SK-N-SH treated with all-trans-retinoic acid at 6 μM for 48 hours (cell line): ENCODE measurements at regions not wholly inside any gene's neighbourhood (a gene's known extent, or its start where the extent isn't known, plus 50 kb on each side); places are given as distances from the start of the nearest gene placed in this dataset.

Experiments used
- ATAC-seq: fragments of 200-7000 bp; cut with Tn5 transposase; 3 replicates; pipeline ENCODE4 v1.9.1; 2020; ENCODE audit warnings: mild to moderate bottlenecking, moderate library complexity
- ARNTL ChIP-seq: fragments of 450-650 bp; formaldehyde crosslinking; IDR thresholded peaks from 2 replicates; pipeline ENCODE4 v1.5.0; 2020; ENCODE audit warnings: low read depth, mild to moderate bottlenecking, moderate library complexity, borderline replicate concordance
- BACH2 ChIP-seq: fragments of 250-450 bp; sonication (Bioruptor Pico); IDR thresholded peaks from 2 replicates; pipeline ENCODE4 v1.9.0; 2021; ENCODE audit warnings: mild to moderate bottlenecking, borderline replicate concordance
- CSDC2 ChIP-seq: fragments of 250-450 bp; sonication (Bioruptor Pico); IDR thresholded peaks from 2 replicates; pipeline ENCODE4 v1.5.0; 2020; ENCODE audit warnings: mild to moderate bottlenecking, moderate library complexity
- CSRNP3 ChIP-seq: fragments of 250-450 bp; sonication (Bioruptor Pico); IDR thresholded peaks from 2 replicates; pipeline ENCODE4 v1.5.1; 2021; ENCODE audit warnings: mild to moderate bottlenecking, moderate library complexity
- ESRRG ChIP-seq: fragments of 250-450 bp; sonication (Bioruptor Pico); IDR thresholded peaks from 2 replicates; pipeline ENCODE4 v1.6.1; 2021; ENCODE audit warnings: mild to moderate bottlenecking
- GLIS3 ChIP-seq: fragments of 250-450 bp; sonication (Bioruptor Pico); IDR thresholded peaks from 2 replicates; pipeline ENCODE4 v1.5.0; 2020; ENCODE audit warnings: mild to moderate bottlenecking, moderate library complexity
- ISL1 ChIP-seq: fragments of 250-450 bp; sonication (Bioruptor Pico); IDR thresholded peaks from 2 replicates; pipeline ENCODE4 v2.1.2; 2022; ENCODE audit warnings: mild to moderate bottlenecking, moderate library complexity
- OSR1 ChIP-seq: fragments of 250-450 bp; sonication (Bioruptor Pico); IDR thresholded peaks from 2 replicates; pipeline ENCODE4 v1.8.0; 2022; ENCODE audit warnings: moderate library complexity, mild to moderate bottlenecking, inconsistent platforms
- PATZ1 ChIP-seq: fragments of 250-450 bp; sonication (Bioruptor Pico); IDR thresholded peaks from 2 replicates; pipeline ENCODE4 v1.8.0; 2020; ENCODE audit warnings: mild to moderate bottlenecking, moderate library complexity, borderline replicate concordance
- PPARA ChIP-seq: fragments of 250-450 bp; sonication (Bioruptor Pico); IDR thresholded peaks from 2 replicates; pipeline ENCODE4 v1.5.0; 2020; ENCODE audit warnings: mild to moderate bottlenecking, borderline replicate concordance
- RARB ChIP-seq: fragments of 250-450 bp; sonication (Bioruptor Pico); IDR thresholded peaks from 2 replicates; pipeline ENCODE4 v1.8.0; 2021; ENCODE audit warnings: mild to moderate bottlenecking, moderate library complexity
- SNAI2 ChIP-seq: fragments of 250-450 bp; sonication (Bioruptor Pico); IDR thresholded peaks from 2 replicates; pipeline ENCODE4 v1.5.0; 2020; ENCODE audit warnings: mild to moderate bottlenecking, moderate library complexity
- TCF4 ChIP-seq: fragments of 250-450 bp; sonication (Bioruptor Pico); IDR thresholded peaks from 2 replicates; pipeline ENCODE4 v1.8.0; 2021; ENCODE audit warnings: mild to moderate bottlenecking, moderate library complexity, borderline replicate concordance
- TOX ChIP-seq: fragments of 250-450 bp; sonication (Bioruptor Pico); IDR thresholded peaks from 2 replicates; pipeline ENCODE4 v1.8.0; 2021; ENCODE audit warnings: mild to moderate bottlenecking, moderate library complexity, borderline replicate concordance
- ZC3H10 ChIP-seq: fragments of 250-450 bp; sonication (Bioruptor Pico); IDR thresholded peaks from 2 replicates; pipeline ENCODE4 v1.5.1; 2021; ENCODE audit warnings: mild to moderate bottlenecking, moderate library complexity
- ZFP3 ChIP-seq: fragments of 250-450 bp; sonication (Bioruptor Pico); IDR thresholded peaks from 2 replicates; pipeline ENCODE4 v1.5.0; 2020; ENCODE audit warnings: mild to moderate bottlenecking, moderate library complexity
- ZFP30 ChIP-seq: fragments of 450-650 bp; formaldehyde crosslinking; IDR thresholded peaks from 2 replicates; pipeline ENCODE4 v1.5.0; 2022; ENCODE audit warnings: mild to moderate bottlenecking, moderate library complexity
- ZNF565 ChIP-seq: fragments of 450-650 bp; formaldehyde crosslinking; conservative IDR thresholded peaks from 2 replicates; pipeline ENCODE4 v1.5.0; 2020; ENCODE audit warnings: low read depth, mild to moderate bottlenecking, moderate library complexity
- ZNF70 ChIP-seq: fragments of 450-650 bp; formaldehyde crosslinking; IDR thresholded peaks from 2 replicates; pipeline ENCODE4 v1.5.0; 2020; ENCODE audit warnings: mild to moderate bottlenecking, moderate library complexity
- ZNF8 ChIP-seq: fragments of 450-650 bp; formaldehyde crosslinking; IDR thresholded peaks from 2 replicates; pipeline ENCODE4 v1.5.0; 2020; ENCODE audit warnings: mild to moderate bottlenecking, moderate library complexity
- TF ChIP-seq, protein P1 (sequence below): fragments of 250-450 bp; sonication (Bioruptor Pico); IDR thresholded peaks from 2 replicates; pipeline ENCODE4 v1.8.0; 2021; ENCODE audit warnings: low read depth, mild to moderate bottlenecking, moderate library complexity, borderline replicate concordance
- TF ChIP-seq, protein P2 (sequence below): fragments of 250-450 bp; sonication (Bioruptor Pico); IDR thresholded peaks from 2 replicates; pipeline ENCODE4 v1.5.0; 2020; ENCODE audit warnings: mild to moderate bottlenecking, moderate library complexity
- TF ChIP-seq, protein P3 (sequence below): fragments of 250-450 bp; sonication (Bioruptor Pico); IDR thresholded peaks from 2 replicates; pipeline ENCODE4 v1.5.1; 2020; ENCODE audit warnings: low read depth, mild to moderate bottlenecking, moderate library complexity

DNA sequence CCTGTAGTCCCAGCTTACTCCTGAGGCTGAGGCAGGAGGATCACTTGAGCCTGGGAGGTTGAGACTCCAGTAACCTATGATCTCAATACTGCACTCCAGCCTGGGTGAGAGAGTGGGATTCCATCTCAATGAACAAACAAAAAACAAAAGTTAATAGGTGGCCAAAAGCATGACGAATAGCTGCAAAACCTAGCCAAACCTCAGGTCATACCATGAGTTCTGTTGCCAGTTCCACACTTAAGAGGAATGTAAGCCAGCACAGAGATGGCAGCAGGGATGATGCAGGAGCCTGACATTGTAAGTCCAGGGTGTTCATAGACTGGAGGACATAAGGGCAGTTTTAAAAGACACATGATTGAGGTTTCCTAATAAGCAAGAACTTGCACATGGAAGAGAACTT is 55.3 kb upstream of the RMDN2 start:
- no peak for TF ChIP-seq PPARA
- TF ChIP-seq ISL1 (CRISPR knock-in tag): peak; percentile 40; the same call in 1 of the 2 replicates
- TF ChIP-seq ZFP3 (CRISPR knock-in tag): no peak
- no peak for TF ChIP-seq ZC3H10 (CRISPR knock-in tag)
- TF ChIP-seq GLIS3 (CRISPR knock-in tag): no peak
- TF ChIP-seq, protein P1, sequence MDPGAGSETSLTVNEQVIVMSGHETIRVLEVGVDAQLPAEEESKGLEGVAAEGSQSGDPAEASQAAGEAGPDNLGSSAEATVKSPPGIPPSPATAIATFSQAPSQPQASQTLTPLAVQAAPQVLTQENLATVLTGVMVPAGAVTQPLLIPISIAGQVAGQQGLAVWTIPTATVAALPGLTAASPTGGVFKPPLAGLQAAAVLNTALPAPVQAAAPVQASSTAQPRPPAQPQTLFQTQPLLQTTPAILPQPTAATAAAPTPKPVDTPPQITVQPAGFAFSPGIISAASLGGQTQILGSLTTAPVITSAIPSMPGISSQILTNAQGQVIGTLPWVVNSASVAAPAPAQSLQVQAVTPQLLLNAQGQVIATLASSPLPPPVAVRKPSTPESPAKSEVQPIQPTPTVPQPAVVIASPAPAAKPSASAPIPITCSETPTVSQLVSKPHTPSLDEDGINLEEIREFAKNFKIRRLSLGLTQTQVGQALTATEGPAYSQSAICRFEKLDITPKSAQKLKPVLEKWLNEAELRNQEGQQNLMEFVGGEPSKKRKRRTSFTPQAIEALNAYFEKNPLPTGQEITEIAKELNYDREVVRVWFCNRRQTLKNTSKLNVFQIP (CRISPR knock-in tag): no peak
- TF ChIP-seq ESRRG (CRISPR knock-in tag): no peak
- TF ChIP-seq, protein P2, sequence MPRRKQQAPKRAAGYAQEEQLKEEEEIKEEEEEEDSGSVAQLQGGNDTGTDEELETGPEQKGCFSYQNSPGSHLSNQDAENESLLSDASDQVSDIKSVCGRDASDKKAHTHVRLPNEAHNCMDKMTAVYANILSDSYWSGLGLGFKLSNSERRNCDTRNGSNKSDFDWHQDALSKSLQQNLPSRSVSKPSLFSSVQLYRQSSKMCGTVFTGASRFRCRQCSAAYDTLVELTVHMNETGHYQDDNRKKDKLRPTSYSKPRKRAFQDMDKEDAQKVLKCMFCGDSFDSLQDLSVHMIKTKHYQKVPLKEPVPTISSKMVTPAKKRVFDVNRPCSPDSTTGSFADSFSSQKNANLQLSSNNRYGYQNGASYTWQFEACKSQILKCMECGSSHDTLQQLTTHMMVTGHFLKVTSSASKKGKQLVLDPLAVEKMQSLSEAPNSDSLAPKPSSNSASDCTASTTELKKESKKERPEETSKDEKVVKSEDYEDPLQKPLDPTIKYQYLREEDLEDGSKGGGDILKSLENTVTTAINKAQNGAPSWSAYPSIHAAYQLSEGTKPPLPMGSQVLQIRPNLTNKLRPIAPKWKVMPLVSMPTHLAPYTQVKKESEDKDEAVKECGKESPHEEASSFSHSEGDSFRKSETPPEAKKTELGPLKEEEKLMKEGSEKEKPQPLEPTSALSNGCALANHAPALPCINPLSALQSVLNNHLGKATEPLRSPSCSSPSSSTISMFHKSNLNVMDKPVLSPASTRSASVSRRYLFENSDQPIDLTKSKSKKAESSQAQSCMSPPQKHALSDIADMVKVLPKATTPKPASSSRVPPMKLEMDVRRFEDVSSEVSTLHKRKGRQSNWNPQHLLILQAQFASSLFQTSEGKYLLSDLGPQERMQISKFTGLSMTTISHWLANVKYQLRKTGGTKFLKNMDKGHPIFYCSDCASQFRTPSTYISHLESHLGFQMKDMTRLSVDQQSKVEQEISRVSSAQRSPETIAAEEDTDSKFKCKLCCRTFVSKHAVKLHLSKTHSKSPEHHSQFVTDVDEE: no peak
- peak; percentile 14; the same call in 2 of the 3 replicates for ATAC-seq

DNA sequence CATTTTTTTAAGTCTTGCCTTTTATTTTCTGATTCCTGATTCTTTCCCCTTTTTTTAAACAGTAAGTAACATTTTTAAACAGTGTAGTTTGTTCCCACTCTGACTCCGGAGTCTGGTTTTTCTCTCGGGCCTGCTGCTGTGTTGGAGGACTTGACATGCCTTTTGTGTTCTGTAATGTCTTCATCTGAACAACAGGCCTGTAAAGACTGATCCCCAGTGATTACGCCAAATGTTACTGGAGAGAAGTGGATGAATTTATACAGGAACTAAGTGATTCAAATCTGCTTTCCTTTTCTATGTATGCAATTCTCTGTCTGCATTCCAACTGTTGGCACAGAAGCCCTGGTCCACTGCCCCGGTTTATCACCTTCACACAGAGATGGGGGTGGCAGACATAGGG is 54.3 kb upstream of the RMDN2 start:
- ATAC-seq: peak; percentile 85
- TF ChIP-seq SNAI2: peak; percentile 94
- TF ChIP-seq ESRRG (CRISPR knock-in tag): no peak; the same call in 1 of the 2 replicates
- peak; percentile 46; the same call in 1 of the 2 replicates for TF ChIP-seq ZNF70 (CRISPR knock-in tag)
- TF ChIP-seq ISL1 (CRISPR knock-in tag): peak; percentile 85
- TF ChIP-seq PPARA: no peak
- no peak for TF ChIP-seq TOX
- TF ChIP-seq GLIS3 (CRISPR knock-in tag): peak; percentile 73; the same call in 1 of the 2 replicates
- TF ChIP-seq ZFP3 (CRISPR knock-in tag): peak; percentile 68; the same call in 1 of the 2 replicates
- 0 out of 2 replicates have a peak, but pooled peaks have one; percentile 10 for TF ChIP-seq ZFP30 (CRISPR knock-in tag)
- no peak for TF ChIP-seq BACH2
- no peak for TF ChIP-seq OSR1 (CRISPR knock-in tag)
- TF ChIP-seq, protein P2: peak; percentile 91
- TF ChIP-seq ZC3H10 (CRISPR knock-in tag): no peak
- TF ChIP-seq CSDC2: peak; percentile 73; the same call in 1 of the 2 replicates
- TF ChIP-seq ARNTL (CRISPR knock-in tag): no peak
- no peak for TF ChIP-seq CSRNP3 (CRISPR knock-in tag)
- TF ChIP-seq TCF4 (CRISPR knock-in tag): peak; percentile 89
- no peak for TF ChIP-seq RARB
- TF ChIP-seq, protein P1 (CRISPR knock-in tag): no peak
- TF ChIP-seq, protein P3, sequence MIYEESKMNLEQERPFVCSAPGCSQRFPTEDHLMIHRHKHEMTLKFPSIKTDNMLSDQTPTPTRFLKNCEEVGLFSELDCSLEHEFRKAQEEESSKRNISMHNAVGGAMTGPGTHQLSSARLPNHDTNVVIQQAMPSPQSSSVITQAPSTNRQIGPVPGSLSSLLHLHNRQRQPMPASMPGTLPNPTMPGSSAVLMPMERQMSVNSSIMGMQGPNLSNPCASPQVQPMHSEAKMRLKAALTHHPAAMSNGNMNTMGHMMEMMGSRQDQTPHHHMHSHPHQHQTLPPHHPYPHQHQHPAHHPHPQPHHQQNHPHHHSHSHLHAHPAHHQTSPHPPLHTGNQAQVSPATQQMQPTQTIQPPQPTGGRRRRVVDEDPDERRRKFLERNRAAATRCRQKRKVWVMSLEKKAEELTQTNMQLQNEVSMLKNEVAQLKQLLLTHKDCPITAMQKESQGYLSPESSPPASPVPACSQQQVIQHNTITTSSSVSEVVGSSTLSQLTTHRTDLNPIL: peak; percentile 90
- TF ChIP-seq ZNF565: no peak
- no peak; the same call in 1 of the 2 replicates for TF ChIP-seq ZNF8 (CRISPR knock-in tag)
- TF ChIP-seq PATZ1: no peak
